ENCODE measurements at regions not wholly inside any gene's neighbourhood (a gene's known extent, or its start where the extent isn't known, plus 50 kb on each side); places are given as distances from the start of the nearest gene placed in this dataset.
A peak's percentile ranks its signal among the peaks of the same experiment; 100 is the strongest.

- Histone ChIP-seq H3K4me1 (no peaks in the 10 kb centered on the region), H3K36me3 (no peaks in the 10 kb centered on the region), H3K27ac (replicated peaks) (no peak overlapping the region), H3K9me3 (replicated peaks) (peaks cover 9% of the 10 kb centered on the region), H3K27me3 (ENCODE audit: low read depth) (peaks cover 4% of the 10 kb centered on the region), H3K4me3 (no peak overlapping the region)
- intact Hi-C loops (cut with micrococcal nuclease), result no loop called here
- no peak for DNase-seq
- no peak for TF ChIP-seq CTCF (IDR thresholded peaks at IDR 0.05; ENCODE audit: borderline replicate concordance)
Measured at GRCh38 chr7:69398986-69399385, 199.3 kb upstream of the AUTS2 start.

- no peaks in the 10 kb centered on the region for H3K36me3 ChIP-seq
- no peak for TF ChIP-seq CTCF (IDR thresholded peaks at IDR 0.05; ENCODE audit: borderline replicate concordance)
- no peak overlapping the region for H3K4me3 ChIP-seq
- no peak overlapping the region for H3K27ac ChIP-seq (replicated peaks)
- no peak for DNase-seq
- peaks cover 9% of the 10 kb centered on the region for H3K9me3 ChIP-seq (replicated peaks)
- H3K4me1 ChIP-seq, result no peaks in the 10 kb centered on the region
- intact Hi-C loops (cut with micrococcal nuclease), result no loop called here
- H3K27me3 ChIP-seq (ENCODE audit: low read depth), result peaks cover 4% of the 10 kb centered on the region
Measured at GRCh38 chr7:69399401-69399800, 198.9 kb upstream of the AUTS2 start.

GRCh38 chr7:69402696-69403095 is 195.6 kb upstream of the AUTS2 start:
- Histone ChIP-seq H3K27me3 (ENCODE audit: low read depth) (no peaks in the 10 kb centered on the region), H3K9me3 (replicated peaks) (peaks cover 9% of the 10 kb centered on the region), H3K4me3 (no peak overlapping the region), H3K4me1 (no peaks in the 10 kb centered on the region), H3K36me3 (no peaks in the 10 kb centered on the region), H3K27ac (replicated peaks) (no peak overlapping the region)
- no peak for DNase-seq
- intact Hi-C loops (cut with micrococcal nuclease), result no loop called here
- TF ChIP-seq CTCF (IDR thresholded peaks at IDR 0.05; ENCODE audit: borderline replicate concordance), result no peak

GRCh38 chr7:69403169-69403568 is 195.1 kb upstream of the AUTS2 start:
- peak; percentile 57 for TF ChIP-seq CTCF (IDR thresholded peaks at IDR 0.05; ENCODE audit: borderline replicate concordance)
- H3K4me3 ChIP-seq, result no peak overlapping the region
- H3K9me3 ChIP-seq (replicated peaks), result peaks cover 9% of the 10 kb centered on the region
- H3K36me3 ChIP-seq, result no peaks in the 10 kb centered on the region
- intact Hi-C loops (cut with micrococcal nuclease), result no loop called here
- no peak for DNase-seq
- H3K27me3 ChIP-seq (ENCODE audit: low read depth), result no peaks in the 10 kb centered on the region
- no peak overlapping the region for H3K27ac ChIP-seq (replicated peaks)
- H3K4me1 ChIP-seq, result no peaks in the 10 kb centered on the region

GRCh38 chr7:69411018-69411417 is 187.3 kb upstream of the AUTS2 start:
- H3K27me3 ChIP-seq (ENCODE audit: low read depth), result no peaks in the 10 kb centered on the region
- no peak overlapping the region for H3K4me3 ChIP-seq
- no peaks in the 10 kb centered on the region for H3K36me3 ChIP-seq
- DNase-seq, result no peak
- no peak for TF ChIP-seq CTCF (IDR thresholded peaks at IDR 0.05; ENCODE audit: borderline replicate concordance)
- H3K27ac ChIP-seq (replicated peaks), result no peak overlapping the region
- intact Hi-C loops (cut with micrococcal nuclease), result no loop called here
- H3K4me1 ChIP-seq, result peaks cover 6% of the 10 kb centered on the region
- H3K9me3 ChIP-seq (replicated peaks), result no peaks in the 10 kb centered on the region

GRCh38 chr7:69411466-69411865 is 186.8 kb upstream of the AUTS2 start:
- intact Hi-C loops (cut with micrococcal nuclease), result no loop called here
- DNase-seq, result no peak
- Histone ChIP-seq H3K27ac (replicated peaks) (no peak overlapping the region), H3K4me1 (peaks cover 6% of the 10 kb centered on the region), H3K36me3 (no peaks in the 10 kb centered on the region), H3K27me3 (ENCODE audit: low read depth) (no peaks in the 10 kb centered on the region), H3K9me3 (replicated peaks) (no peaks in the 10 kb centered on the region), H3K4me3 (no peak overlapping the region)
- no peak for TF ChIP-seq CTCF (IDR thresholded peaks at IDR 0.05; ENCODE audit: borderline replicate concordance)
